ENCODE measurements at regions not wholly inside any gene's neighbourhood (a gene's known extent, or its start where the extent isn't known, plus 50 kb on each side); places are given as distances from the start of the nearest gene placed in this dataset.

DNA sequence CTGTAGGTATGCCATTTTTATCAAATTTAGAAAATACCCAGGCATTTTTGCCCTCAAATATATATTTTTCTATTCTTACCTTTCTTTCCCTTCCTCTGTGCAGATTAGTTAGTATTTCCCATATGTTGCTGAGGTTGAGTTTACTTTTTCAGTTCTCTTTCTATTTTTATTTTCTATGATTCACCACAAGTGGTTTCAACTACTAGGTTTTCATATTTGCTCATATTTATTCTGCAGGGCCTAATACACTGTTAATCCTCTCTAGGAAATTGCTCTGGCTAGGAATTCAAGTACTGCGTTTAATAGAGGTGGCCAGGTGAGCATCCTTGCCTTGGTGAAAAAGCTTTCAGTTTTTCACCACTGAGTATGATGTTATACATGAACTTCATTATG lies 1535.3 kb upstream of the PCDH10 start:
- H3K4me3 Mint-ChIP-seq (ENCODE audit: unreplicated experiment): no peak overlapping the region
- no peaks in the 10 kb centered on the region for H3K4me1 Mint-ChIP-seq (ENCODE audit: low read depth, unreplicated experiment)
- DNase-seq: no peak
- H3K4me1 ChIP-seq: no peaks in the 10 kb centered on the region
- intact Hi-C loops (cut with micrococcal nuclease; ENCODE audit: unreplicated experiment): no loop called here
- no peaks in the 10 kb centered on the region for H3K36me3 ChIP-seq (ENCODE audit: control insufficient read depth, insufficient read depth, low read length)
- TF ChIP-seq, protein P1, sequence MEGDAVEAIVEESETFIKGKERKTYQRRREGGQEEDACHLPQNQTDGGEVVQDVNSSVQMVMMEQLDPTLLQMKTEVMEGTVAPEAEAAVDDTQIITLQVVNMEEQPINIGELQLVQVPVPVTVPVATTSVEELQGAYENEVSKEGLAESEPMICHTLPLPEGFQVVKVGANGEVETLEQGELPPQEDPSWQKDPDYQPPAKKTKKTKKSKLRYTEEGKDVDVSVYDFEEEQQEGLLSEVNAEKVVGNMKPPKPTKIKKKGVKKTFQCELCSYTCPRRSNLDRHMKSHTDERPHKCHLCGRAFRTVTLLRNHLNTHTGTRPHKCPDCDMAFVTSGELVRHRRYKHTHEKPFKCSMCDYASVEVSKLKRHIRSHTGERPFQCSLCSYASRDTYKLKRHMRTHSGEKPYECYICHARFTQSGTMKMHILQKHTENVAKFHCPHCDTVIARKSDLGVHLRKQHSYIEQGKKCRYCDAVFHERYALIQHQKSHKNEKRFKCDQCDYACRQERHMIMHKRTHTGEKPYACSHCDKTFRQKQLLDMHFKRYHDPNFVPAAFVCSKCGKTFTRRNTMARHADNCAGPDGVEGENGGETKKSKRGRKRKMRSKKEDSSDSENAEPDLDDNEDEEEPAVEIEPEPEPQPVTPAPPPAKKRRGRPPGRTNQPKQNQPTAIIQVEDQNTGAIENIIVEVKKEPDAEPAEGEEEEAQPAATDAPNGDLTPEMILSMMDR (IDR thresholded peaks at IDR 0.05; ENCODE audit: insufficient read depth in 1 of 2, low read depth in 1 of 2, low read length in 1 of 2, severe bottlenecking in 1 of 2, unreplicated experiment in 1 of 2): no peak
- H3K27me3 ChIP-seq (replicated peaks; ENCODE audit: control insufficient read depth, insufficient read depth, low read length): no peaks in the 10 kb centered on the region
- no peaks in the 10 kb centered on the region for H3K9me3 ChIP-seq
- H3K27me3 Mint-ChIP-seq (ENCODE audit: insufficient read depth, unreplicated experiment): peaks cover 5% of the 10 kb centered on the region
- no TSS peak for BruUV-seq (replicated peaks)
- no peak overlapping the region for H3K4me3 ChIP-seq (ENCODE audit: low read depth, low read length)
- POLR2A ChIA-PET: no interaction called here
- H3K9me3 Mint-ChIP-seq (ENCODE audit: unreplicated experiment): no peaks in the 10 kb centered on the region
- H3K27ac Mint-ChIP-seq (ENCODE audit: unreplicated experiment): no peak overlapping the region
- CTCF ChIA-PET: no interaction called here
- H3K36me3 Mint-ChIP-seq (ENCODE audit: insufficient read depth, unreplicated experiment): no peaks in the 10 kb centered on the region

- CTCF ChIA-PET: no interaction called here
- TF ChIP-seq, protein P1 (IDR thresholded peaks at IDR 0.05; ENCODE audit: insufficient read depth in 1 of 2, low read depth in 1 of 2, low read length in 1 of 2, severe bottlenecking in 1 of 2, unreplicated experiment in 1 of 2): no peak
Measured at GRCh38 chr4:131632877-131633276, 1516.2 kb upstream of the PCDH10 start.

GRCh38 chr4:131635191-131635590 lies 1513.9 kb upstream of the PCDH10 start:
- Histone ChIP-seq H3K9me3 (no peaks in the 10 kb centered on the region), H3K4me1 (no peaks in the 10 kb centered on the region), H3K36me3 (ENCODE audit: control insufficient read depth, insufficient read depth, low read length) (no peaks in the 10 kb centered on the region), H3K4me3 (ENCODE audit: low read depth, low read length) (no peak overlapping the region), H3K27me3 (replicated peaks; ENCODE audit: control insufficient read depth, insufficient read depth, low read length) (no peaks in the 10 kb centered on the region)
- Mint-ChIP-seq H3K4me3 (ENCODE audit: unreplicated experiment) (no peak overlapping the region), H3K27me3 (ENCODE audit: insufficient read depth, unreplicated experiment) (no peaks in the 10 kb centered on the region), H3K27ac (ENCODE audit: unreplicated experiment) (no peak overlapping the region), H3K4me1 (ENCODE audit: low read depth, unreplicated experiment) (no peaks in the 10 kb centered on the region), H3K36me3 (ENCODE audit: insufficient read depth, unreplicated experiment) (no peaks in the 10 kb centered on the region), H3K9me3 (ENCODE audit: unreplicated experiment) (peaks cover 24% of the 10 kb centered on the region)
- TF ChIP-seq, protein P1 (IDR thresholded peaks at IDR 0.05; ENCODE audit: insufficient read depth in 1 of 2, low read depth in 1 of 2, low read length in 1 of 2, severe bottlenecking in 1 of 2, unreplicated experiment in 1 of 2): no peak
- DNase-seq: no peak
- ChIA-PET CTCF (no interaction called here), POLR2A (no interaction called here)
- no TSS peak for BruUV-seq (replicated peaks)
- intact Hi-C loops (cut with micrococcal nuclease; ENCODE audit: unreplicated experiment): no loop called here

More at GRCh38 chr4:131632877-131633276, 1516.2 kb upstream of the PCDH10 start:
- Mint-ChIP-seq H3K27ac (ENCODE audit: unreplicated experiment) (no peak overlapping the region), H3K4me1 (ENCODE audit: low read depth, unreplicated experiment) (no peaks in the 10 kb centered on the region), H3K9me3 (ENCODE audit: unreplicated experiment) (peaks cover 9% of the 10 kb centered on the region), H3K4me3 (ENCODE audit: unreplicated experiment) (no peak overlapping the region), H3K36me3 (ENCODE audit: insufficient read depth, unreplicated experiment) (no peaks in the 10 kb centered on the region), H3K27me3 (ENCODE audit: insufficient read depth, unreplicated experiment) (no peaks in the 10 kb centered on the region)
- no peak for DNase-seq
- BruUV-seq (replicated peaks): no TSS peak
- H3K27me3 ChIP-seq (replicated peaks; ENCODE audit: control insufficient read depth, insufficient read depth, low read length): no peaks in the 10 kb centered on the region
- intact Hi-C loops (cut with micrococcal nuclease; ENCODE audit: unreplicated experiment): no loop called here
- POLR2A ChIA-PET: no interaction called here
- no peaks in the 10 kb centered on the region for H3K4me1 ChIP-seq
- no peak overlapping the region for H3K4me3 ChIP-seq (ENCODE audit: low read depth, low read length)
- no peaks in the 10 kb centered on the region for H3K36me3 ChIP-seq (ENCODE audit: control insufficient read depth, insufficient read depth, low read length)
- no peaks in the 10 kb centered on the region for H3K9me3 ChIP-seq

All from Caco-2 (cell line).